GM18507 (cell line): ENCODE measurements at regions not wholly inside any gene's neighbourhood (a gene's known extent, or its start where the extent isn't known, plus 50 kb on each side); places are given as distances from the start of the nearest gene placed in this dataset.

Experiments used
- DNase-seq: peaks from one replicate; pipeline ENCODE4 v3.0.0; 2011; ENCODE audit warnings: low read depth; ENCODE audit not compliant: insufficient read length; ENCODE audit errors: extremely low spot score
- FAIRE-seq: peaks from 2 replicates; lab custom pipeline; 2011; peaks lifted over from hg19 to GRCh38; lab: Jason Lieb, UNC

DNA sequence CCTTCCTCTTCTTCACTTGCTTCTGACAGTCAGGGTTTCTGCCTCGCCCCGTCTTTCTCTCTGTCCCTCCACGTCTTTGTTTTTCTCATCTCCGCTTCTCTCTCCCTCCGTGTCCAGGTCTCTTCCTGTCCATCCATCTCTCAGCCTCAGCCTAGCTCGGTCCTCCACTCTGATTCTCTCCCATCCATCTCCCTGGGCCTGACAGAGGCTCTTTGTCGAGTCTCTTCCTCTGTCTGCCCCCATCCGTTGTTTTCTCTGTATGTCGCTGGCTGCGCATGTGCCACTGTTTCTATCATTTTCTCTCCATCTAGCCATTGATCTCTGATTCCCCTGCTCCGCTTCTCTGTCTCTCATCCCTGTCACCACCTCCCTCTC is 328.9 kb upstream of the TBX3 start:
- no peak for DNase-seq
- FAIRE-seq, result no peak

DNA sequence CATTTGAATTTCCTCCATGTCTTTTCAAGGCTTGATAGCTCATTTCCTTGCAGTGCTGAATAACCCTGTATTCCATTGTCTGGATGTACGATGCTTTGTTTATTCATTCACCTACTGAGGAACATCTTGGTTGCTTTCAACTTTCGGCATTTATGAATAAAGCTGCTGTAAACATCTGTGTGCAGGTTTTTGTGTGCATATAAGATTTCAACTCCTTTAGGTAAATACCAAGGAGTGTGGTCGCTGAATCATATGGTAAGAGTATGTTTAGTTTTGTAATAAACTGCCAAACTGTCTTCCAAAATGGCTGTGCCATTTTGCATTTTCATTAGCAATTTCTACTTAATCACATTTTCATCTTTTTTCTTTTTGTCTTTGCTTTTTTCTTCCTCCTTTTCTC is 327.7 kb upstream of the TBX3 start:
- no peak for FAIRE-seq
- DNase-seq, result no peak

DNA sequence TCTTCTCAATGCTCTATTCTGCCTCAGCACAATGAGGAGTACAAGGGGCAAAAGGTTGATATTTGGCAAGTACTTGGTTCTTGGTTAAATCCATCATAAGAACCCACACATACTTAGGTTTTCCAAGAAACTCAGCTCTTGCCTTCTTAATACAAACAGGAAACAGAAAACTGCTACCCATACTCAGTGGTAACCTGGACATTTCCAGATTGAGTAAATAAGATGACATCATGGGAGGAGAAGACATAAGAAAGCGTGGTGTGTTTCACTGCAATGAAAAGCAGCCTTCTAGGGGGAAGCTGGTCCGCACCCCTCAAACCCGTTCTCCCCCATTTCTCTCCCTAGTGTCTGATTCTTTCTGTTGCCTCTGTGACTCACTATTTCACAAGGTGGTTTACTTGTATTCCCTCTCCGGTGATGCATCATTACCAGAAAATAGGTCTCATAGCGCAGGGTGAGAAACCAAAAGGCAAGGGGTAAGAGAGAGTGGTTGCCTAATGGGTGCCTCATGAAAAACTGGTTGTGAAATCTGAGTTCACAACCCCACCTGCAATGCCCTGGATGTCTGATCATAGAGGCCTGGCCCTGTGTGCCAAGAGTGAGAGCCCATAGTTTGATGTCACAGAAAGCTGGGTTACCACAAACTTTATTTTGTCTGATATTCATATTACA is 326.5 kb upstream of the TBX3 start:
- DNase-seq (no peak), FAIRE-seq (no peak)

DNA sequence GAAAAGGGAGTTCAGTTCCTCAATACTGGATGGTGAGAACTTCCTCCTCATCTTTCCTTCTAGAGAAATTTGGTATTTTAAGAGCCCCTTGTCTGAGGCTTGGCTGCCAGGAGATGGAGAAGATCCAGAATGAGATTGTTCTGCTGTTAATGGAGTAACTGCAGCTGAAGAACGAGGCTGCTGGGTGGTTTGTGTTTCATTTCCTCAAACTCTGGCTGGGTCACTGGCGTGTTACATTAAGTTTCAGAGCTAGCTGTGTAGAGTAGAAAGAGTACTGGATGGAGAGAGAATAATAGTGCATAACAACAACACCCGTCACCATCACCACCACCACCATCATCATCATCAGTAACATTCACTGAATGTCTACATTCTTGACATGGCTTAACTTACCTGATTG is 325.0 kb upstream of the TBX3 start:
- FAIRE-seq (no peak), DNase-seq (no peak)

DNA sequence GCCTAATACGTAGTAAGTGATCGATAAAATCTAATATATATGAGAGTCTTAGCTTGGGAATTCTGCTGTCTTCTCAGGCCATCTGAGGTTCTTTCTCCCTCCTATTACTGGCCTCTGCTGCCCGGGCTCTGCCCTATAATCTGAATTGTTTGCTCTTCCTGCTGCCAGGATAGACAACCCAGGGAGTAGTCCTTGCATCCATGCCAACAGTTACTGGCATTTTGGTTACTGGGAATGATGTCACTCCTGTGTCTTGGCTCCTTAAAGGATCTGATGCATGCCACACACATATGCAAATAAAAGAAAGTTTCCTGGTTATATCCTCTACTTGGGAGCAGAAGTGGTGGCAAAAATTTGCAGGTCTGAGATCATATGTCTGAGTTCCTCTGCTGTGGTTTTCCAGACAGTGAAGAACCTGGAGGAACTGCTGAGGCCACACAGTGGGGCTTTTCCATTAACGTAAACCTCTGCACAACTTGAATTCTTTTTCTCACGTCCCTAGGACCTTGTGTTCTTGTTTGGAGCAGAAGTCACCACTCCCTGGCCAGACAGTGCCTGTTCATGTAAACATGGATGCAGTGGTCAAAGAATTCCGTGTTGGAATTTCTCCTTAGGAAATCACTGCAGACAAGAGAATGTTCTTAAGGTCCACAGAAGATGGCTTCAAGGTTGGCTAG is 320.6 kb upstream of the TBX3 start:
- no peak for FAIRE-seq

DNA sequence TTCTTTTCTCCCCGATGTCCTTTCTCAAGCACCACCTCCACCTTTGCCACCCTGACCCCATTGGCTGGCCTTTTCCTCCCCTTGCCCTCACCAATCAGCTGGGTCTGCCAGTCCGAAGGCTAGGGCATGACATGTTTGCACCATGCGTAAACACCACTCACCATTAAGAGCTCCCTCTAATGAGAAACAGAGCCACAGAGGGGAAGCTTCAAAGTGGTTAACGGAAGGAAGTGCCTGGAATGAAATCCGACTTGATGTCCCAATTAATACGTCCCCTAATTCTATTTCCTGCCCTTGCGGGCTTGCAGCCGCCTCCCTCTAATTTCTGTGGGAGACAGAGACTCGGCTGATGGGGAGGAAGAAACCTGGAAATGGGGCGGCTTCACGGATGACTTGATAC is 318.5 kb upstream of the TBX3 start:
- DNase-seq (no peak), FAIRE-seq (no peak)

More for the DNA sequence above, 320.6 kb upstream of the TBX3 start:
- no peak for DNase-seq

DNA sequence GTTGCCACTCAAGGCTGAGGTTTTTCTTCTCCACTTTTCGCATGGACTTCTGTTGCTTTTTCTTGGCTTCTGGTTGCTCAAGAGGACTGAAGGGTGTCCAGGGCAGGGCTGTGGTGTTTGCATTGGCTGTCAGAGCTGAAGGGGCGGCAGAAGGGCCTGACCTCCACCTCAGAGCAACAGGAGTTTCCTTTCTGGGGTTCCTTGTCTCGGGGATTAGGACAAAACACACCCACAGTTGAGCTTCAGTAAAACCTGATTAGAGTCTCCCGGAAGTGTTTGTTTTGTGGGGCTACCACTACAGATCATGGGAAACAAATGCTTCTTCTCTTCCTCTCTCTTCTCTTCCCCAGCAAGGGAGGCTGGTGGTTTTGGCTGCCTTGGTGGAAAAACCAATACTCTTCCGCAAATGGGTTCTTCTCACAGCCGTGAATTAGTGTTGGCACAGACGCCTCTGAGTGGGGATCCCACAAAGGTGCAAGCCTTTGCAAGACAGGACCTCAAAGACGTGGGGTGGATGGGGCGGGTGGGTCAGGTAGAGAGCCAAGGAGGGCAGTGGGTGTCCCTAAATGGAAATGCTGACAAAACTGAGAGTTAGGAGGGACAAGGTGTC is 317.7 kb upstream of the TBX3 start:
- DNase-seq (no peak), FAIRE-seq (no peak)

DNA sequence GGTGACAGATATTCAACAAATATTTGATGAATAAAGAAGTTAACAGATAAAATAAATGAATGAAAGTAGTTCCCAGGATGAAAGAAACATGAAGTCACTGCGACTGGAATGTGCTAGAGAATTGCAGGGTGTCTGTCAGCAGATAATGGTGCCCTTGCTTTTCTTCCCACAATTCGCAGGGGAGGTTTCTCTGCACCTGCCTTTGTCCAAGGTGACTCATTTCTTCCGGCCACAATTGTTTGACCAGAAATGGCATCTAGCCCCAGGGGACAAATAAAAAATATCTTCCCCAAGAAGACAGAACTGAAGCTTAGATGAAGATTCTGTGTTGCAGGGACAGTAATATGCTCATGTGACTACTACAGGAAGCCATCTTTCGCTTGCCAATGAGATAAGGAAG is 316.1 kb upstream of the TBX3 start:
- FAIRE-seq (no peak), DNase-seq (no peak)

DNA sequence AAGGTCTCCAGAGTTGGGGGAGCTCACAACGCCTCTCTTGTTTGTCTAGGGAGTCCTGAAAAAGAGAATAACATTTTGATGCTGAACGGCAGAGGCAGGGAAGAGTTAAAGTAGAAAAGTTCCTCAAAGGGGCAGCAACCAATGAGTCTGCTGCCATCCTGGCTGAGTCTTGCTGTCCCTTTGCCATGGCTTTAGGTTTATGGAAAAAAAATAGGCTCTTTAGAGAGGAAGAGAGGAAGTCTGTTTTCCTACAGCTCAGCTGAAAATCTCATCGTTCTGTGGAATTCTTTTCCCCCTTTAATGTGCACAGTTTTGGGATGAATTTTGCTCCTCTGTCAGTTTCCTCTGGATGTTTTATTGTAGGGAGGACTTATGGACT is 314.8 kb upstream of the TBX3 start:
- DNase-seq (no peak), FAIRE-seq (no peak)

DNA sequence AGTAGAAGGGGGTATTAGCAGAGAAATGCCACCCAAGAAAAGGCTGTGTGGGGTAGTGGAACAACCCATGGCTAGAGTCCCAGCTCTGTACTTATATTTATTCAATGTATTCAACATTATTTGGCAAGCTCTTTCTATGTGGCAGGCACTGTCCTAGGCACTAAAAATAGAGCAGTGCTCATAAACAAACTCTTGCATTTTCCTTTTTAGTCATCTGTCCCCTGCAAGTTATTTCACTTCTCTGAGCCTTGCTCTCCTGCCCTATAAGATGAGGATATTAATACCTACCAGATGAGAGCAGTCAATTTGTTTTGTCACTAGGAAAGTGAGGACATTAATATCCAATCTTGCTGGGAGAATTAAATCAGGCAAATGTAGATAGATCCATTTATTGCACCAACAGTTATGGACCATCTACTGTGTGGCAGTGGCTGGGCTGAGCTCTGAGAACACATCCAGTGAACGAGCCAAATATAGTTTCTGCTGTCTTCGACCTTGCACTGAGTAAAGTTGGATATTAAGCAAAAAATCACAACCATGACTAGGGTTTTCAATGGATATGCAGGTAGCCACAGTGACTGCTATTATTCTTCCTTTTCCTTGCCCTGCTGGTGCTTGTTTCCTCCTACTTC is 314.3 kb upstream of the TBX3 start:
- DNase-seq (no peak), FAIRE-seq (no peak)

DNA sequence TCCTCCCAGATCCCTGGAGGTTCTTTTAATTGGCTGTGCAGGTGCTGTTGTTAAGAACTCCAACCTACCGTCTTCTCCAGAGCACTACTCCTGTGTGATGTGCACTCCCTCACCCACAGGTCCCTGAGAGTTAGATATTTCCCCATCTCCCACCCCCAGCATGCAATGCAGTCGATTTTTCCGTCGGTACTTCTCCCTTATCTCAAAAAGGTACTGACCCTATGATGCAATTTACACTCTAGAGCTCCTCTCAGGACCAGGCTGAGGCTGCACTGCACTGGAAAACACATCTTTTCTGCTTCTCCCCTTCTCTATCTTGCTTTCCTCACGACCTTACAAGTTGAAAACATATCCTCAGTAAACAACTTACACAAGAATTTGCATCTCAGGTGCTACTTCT is 312.4 kb upstream of the TBX3 start:
- DNase-seq, result no peak
- no peak for FAIRE-seq

DNA sequence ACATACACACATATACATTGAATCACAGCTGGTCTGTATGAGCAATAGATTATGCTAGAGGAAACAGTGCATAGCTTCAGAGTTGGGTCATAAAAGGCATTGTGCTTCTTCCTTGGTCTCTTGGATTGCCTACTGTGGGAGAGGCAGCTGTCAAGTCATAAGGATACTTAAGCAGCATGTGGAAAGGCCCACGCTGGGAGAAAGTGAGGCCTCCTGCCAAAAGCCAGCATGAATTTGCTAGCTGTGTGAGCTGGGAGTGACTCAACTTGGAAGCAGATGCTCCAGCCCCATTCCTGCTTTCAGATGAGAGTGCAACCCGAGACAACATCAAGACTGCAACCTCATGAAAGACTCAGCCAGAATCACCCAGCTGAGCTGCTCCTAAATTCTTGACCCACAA is 311.9 kb upstream of the TBX3 start:
- no peak for DNase-seq
- no peak for FAIRE-seq

DNA sequence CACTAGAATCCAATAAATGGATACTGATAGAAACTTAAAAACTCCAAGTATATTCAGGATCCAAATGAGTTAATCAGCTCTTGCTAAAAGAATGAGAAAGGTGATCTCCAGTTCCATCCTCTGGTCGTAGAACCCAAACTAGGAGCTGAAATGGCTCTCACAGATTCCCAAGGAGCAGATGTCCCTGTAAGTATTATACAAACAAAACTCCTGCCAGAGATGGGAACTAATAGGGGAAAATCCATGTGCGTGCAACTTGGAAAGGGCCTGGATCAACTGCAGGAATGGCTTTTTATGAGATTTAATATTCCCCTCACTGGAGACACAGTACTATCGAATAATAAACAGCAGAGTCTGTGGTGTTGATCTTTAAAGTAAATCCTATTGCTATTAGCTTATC is 309.2 kb upstream of the TBX3 start:
- FAIRE-seq (no peak), DNase-seq (no peak)

DNA sequence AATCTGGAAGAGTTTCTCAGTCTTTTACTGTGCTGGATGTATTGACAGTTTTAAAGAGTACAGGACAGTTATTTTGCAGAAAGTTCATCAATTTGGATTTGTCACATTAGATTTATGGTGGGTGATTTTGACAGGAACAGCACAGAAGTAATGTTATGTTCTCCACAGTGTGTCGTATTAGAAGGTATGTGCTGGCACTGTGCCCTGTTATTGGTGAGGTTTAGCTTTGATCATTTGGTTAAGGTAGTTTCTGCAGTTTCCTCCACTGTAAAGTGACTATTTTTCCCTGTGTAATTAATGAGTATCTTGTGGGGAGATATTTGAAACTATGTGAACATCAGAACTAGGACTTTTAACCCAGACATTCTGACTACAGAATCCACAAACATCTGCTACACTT is 308.5 kb upstream of the TBX3 start:
- FAIRE-seq, result no peak
- no peak for DNase-seq

DNA sequence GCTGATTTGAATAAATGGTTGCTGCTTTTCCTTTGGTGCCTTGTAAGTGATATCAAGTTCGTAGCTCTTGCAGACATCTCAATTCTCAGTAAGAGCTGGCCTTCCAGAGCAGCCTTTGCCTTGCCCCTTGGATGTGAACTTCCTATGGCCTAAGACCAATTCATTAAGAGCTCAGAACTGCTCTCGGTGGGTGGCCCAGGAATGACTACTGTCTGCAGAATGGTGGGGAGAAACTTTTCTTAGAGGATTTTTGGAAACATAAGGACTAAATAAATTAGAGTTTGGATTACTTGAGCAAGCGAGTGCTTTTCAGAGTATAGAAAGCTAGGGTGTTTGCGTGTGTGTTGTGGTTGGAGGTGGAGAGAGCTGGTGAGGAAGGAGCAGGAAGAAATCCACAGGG is 306.4 kb upstream of the TBX3 start:
- no peak for FAIRE-seq

DNA sequence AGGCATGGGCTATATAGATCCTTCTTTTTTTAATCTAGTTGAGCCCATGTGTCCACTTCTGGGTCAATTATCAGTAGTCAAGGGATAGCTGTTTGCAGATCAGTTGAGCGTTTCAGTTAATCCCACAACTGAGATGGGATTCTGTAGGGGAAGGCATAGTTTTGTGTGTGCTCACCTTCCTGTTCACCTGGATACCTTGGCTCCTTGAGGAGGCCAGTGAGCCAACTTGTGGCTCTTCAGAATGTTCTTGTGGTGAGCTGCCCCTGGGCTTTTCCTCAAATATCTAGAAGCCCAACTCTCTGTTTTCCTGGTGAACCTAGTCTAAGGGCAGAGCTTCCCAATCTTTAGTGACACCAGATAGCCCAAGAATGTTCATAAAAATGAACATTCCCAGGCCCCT is 302.9 kb upstream of the TBX3 start:
- no peak for DNase-seq
- FAIRE-seq, result no peak

More for the DNA sequence above, 306.4 kb upstream of the TBX3 start:
- no peak for DNase-seq

DNA sequence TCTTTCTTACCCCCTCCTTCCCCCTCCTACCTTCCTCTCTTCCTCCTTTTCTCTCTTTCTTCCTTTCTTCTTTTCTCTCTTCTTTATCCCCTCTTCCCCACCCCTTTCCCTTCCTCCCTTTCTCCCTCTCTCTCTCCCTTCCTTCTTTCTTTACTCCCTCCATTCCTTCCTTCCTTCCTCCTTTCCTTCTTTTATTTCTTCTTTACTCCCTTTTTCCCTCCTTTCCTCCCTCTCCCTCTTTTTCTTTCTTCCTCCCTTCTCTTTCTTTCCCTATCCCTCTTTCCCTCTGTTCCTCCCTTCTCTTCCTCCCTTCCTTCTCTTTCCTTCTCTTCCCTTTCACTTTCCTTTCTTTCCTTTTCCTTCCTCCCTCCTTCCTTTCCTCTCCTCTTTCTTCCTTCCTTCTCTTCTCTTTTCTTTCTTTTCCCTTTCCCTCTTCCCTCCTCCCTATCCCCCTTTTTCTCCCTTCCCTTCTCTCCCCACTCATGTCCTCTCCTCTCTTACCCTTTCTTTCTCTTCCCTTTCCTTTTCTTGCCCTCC is 302.3 kb upstream of the TBX3 start:
- FAIRE-seq, result no peak
- no peak for DNase-seq

DNA sequence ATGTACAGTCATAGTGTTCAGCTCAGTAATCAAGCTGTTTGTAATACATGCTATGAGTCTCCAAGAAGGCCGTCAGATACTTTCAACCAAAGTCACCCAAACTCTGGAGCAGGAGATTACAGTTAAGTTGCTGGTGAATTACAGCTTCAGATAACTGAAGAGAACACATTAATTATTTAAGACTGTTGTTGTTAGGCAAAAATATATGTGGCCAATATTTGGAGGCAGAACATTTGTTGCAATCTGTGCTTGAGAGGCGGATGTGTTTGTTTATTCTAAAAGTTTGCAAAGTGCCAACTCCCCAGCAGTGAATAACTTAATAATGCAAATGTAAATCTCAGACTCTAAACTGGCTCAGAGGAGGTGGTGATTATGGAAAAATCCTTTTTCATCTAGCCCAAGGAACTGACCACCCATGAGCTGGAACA is 300.7 kb upstream of the TBX3 start:
- DNase-seq (no peak), FAIRE-seq (no peak)

DNA sequence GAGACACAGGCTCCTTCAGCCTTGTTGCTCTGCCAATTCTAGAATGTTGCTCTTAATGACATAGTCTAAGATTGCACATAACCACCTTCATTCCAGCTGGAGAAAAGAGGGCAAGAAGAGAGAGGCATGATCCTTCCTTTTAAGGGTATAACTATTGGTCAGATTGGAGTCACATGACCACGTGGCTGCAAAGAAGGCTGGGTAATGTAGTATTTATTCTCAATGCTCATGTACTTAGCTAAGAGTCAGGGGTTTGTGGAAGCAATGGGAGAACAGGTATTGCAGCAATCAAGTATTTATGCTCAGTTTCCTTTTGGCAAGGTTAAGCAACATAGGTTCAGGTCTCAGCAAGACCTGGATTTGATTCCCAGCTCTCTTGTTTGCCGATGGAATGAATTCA is 298.8 kb upstream of the TBX3 start:
- no peak for DNase-seq

DNA sequence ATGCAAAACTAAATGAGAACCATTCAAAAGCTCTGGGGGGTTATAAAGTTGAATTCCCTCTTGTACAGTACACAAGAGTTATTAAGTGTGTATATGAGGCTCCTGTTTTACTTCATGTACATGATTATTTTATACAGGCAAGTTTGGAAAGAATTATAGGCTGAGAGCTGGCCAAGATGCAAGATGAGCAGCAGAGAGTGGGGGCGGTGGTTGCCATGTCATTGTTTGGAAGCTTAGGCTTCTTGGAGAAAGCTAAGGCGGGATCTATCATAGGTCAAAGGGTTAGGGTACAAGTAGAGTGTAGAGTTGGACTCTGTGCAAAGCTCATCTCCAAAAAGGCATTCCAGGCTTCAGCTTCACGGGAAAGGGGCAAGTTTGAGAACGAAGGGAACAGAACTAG is 297.1 kb upstream of the TBX3 start:
- DNase-seq (no peak), FAIRE-seq (no peak)

More for the DNA sequence above, 298.8 kb upstream of the TBX3 start:
- no peak for FAIRE-seq

DNA sequence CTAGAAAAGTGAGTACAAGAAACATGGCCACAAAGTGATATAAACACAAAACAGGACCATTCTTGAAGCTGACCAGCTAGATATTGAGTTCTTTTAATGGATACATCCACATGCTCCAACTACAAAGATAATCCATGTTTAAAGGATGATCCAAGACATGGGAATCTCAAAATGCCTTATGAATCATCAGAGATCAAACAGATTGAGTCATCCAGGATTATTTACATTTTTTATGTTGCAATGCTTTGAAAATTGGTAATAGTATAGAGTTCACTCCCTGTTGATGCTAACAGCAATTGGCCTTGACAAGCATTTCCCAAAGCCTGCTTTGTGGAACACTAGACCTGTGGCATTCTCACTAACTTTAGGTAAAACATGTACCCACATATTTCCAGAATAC is 293.0 kb upstream of the TBX3 start:
- no peak for FAIRE-seq
- no peak for DNase-seq
